ENCODE measurements at regions not wholly inside any gene's neighbourhood (a gene's known extent, or its start where the extent isn't known, plus 50 kb on each side); places are given as distances from the start of the nearest gene placed in this dataset.

DNA sequence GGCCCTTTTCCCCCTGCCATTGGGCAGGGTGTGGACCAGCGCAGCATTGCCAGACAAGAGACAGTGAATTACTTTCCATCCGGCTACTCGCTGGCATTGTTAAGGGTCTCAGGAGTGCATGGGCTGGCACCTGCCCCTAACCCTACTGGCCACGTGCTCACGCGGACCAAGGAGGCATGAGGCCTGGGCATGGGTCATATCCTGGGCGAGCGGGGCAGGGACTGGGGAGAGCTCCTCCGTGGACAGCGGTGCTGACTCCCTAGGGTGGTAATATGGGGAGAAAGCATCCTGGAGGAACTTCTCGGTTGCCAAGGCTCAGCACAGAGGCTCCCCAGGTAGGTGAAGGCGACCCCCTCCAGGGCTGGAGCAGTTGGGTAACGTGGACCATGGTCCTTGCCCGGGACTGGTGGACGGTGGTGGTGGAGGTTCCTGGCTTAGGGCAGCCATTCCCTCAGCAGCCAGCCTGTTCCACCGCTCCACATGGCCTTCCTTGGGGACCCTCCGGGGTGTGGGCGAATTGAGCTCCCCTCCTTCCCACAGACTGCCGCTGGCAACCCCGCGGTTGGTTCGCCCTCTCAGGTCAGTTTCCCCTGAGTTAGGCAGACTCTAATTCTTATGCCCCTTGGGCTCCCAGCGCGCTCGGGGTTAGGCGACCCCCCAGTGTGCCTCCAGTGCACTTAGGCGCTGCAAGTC is 465.1 kb downstream of the SLITRK5 start:
- no peak overlapping the region for H3K4me3 ChIP-seq (ENCODE audit: low read length)
- H3K36me3 ChIP-seq (ENCODE audit: low read depth, low read length): no peaks in the 10 kb centered on the region
- no peaks in the 10 kb centered on the region for H3F3A ChIP-seq (ENCODE audit: low read length, unreplicated experiment)
- H3K27me3 ChIP-seq (ENCODE audit: low read length): no peaks in the 10 kb centered on the region
- no peaks in the 10 kb centered on the region for H3K79me2 ChIP-seq (ENCODE audit: low read length)
- H2AFZ ChIP-seq (ENCODE audit: low read length): no peak overlapping the region
- no peaks in the 10 kb centered on the region for H4K20me1 ChIP-seq (ENCODE audit: low read length)
- intact Hi-C loops (cut with micrococcal nuclease): no loop called here
- H3K9me2 ChIP-seq (replicated peaks; ENCODE audit: low read length): no peaks in the 10 kb centered on the region
- no peaks in the 10 kb centered on the region for H3K9me3 ChIP-seq (ENCODE audit: low read length)
- ChIA-PET CTCF (no interaction called here), POLR2A (ENCODE audit: unreplicated experiment) (no interaction called here)
- ATAC-seq (no peak), DNase-seq (no peak)
- H3K4me2 ChIP-seq (ENCODE audit: low read length): no peak overlapping the region
- no peaks in the 10 kb centered on the region for H3K4me1 ChIP-seq (ENCODE audit: insufficient read depth, low read length)
- H3K9ac ChIP-seq (ENCODE audit: low read length): no peak overlapping the region
- H3K27ac ChIP-seq (ENCODE audit: low read length): no peak overlapping the region
- no peak for TF ChIP-seq EZH2phosphoT487 (IDR thresholded peaks at IDR 0.05; ENCODE audit: borderline replicate concordance, low read length)
- no peak for TF ChIP-seq EZH2 (IDR thresholded peaks at IDR 0.05; ENCODE audit: low read length, unreplicated experiment)
- TF ChIP-seq, protein P1, sequence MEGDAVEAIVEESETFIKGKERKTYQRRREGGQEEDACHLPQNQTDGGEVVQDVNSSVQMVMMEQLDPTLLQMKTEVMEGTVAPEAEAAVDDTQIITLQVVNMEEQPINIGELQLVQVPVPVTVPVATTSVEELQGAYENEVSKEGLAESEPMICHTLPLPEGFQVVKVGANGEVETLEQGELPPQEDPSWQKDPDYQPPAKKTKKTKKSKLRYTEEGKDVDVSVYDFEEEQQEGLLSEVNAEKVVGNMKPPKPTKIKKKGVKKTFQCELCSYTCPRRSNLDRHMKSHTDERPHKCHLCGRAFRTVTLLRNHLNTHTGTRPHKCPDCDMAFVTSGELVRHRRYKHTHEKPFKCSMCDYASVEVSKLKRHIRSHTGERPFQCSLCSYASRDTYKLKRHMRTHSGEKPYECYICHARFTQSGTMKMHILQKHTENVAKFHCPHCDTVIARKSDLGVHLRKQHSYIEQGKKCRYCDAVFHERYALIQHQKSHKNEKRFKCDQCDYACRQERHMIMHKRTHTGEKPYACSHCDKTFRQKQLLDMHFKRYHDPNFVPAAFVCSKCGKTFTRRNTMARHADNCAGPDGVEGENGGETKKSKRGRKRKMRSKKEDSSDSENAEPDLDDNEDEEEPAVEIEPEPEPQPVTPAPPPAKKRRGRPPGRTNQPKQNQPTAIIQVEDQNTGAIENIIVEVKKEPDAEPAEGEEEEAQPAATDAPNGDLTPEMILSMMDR (conservative IDR thresholded peaks at IDR 0.05; ENCODE audit: low read depth, low read length): no peak
- no TSS peak for BruUV-seq (replicated peaks)

DNA sequence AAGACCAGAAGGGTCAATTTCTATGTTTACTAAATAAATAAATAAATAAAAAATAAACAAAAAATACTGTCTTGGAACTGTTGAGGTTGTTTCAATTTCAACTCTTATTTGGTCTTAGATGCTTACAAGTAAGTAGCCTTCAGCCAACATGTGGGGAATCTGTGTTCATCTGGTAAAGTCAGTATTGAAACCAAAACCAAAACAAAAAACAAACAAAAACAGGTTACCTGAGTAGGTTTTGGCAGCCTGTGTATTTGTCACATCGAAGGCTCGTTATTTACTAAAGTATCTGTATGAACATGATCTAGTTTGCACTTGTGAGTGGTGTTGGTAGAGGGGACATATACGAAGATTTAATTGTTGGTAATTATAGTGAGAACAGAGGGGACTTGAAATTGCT is 471.5 kb downstream of the SLITRK5 start:
- intact Hi-C loops (cut with micrococcal nuclease): no loop called here
- Histone ChIP-seq H3K9ac (ENCODE audit: low read length) (no peak overlapping the region), H3K4me3 (ENCODE audit: low read length) (no peak overlapping the region), H3F3A (ENCODE audit: low read length, unreplicated experiment) (no peaks in the 10 kb centered on the region), H3K9me3 (ENCODE audit: low read length) (no peaks in the 10 kb centered on the region), H3K9me2 (replicated peaks; ENCODE audit: low read length) (no peaks in the 10 kb centered on the region), H3K4me2 (ENCODE audit: low read length) (no peak overlapping the region), H3K4me1 (ENCODE audit: insufficient read depth, low read length) (no peaks in the 10 kb centered on the region), H3K27me3 (ENCODE audit: low read length) (no peaks in the 10 kb centered on the region), H3K36me3 (ENCODE audit: low read depth, low read length) (no peaks in the 10 kb centered on the region), H4K20me1 (ENCODE audit: low read length) (no peaks in the 10 kb centered on the region), H2AFZ (ENCODE audit: low read length) (no peak overlapping the region), H3K79me2 (ENCODE audit: low read length) (no peaks in the 10 kb centered on the region), H3K27ac (ENCODE audit: low read length) (no peak overlapping the region)
- CTCF ChIA-PET: no interaction called here
- no peak for TF ChIP-seq EZH2phosphoT487 (IDR thresholded peaks at IDR 0.05; ENCODE audit: borderline replicate concordance, low read length)
- no peak for TF ChIP-seq EZH2 (IDR thresholded peaks at IDR 0.05; ENCODE audit: low read length, unreplicated experiment)
- TF ChIP-seq, protein P1 (conservative IDR thresholded peaks at IDR 0.05; ENCODE audit: low read depth, low read length): no peak
- DNase-seq: no peak
- POLR2A ChIA-PET (ENCODE audit: unreplicated experiment): no interaction called here
- ATAC-seq: no peak
- no TSS peak for BruUV-seq (replicated peaks)

- ChIA-PET CTCF (no interaction called here), POLR2A (ENCODE audit: unreplicated experiment) (no interaction called here)
- Histone ChIP-seq H3K9me3 (ENCODE audit: low read length) (no peaks in the 10 kb centered on the region), H3K9ac (ENCODE audit: low read length) (no peak overlapping the region), H4K20me1 (ENCODE audit: low read length) (no peaks in the 10 kb centered on the region), H3K9me2 (replicated peaks; ENCODE audit: low read length) (no peaks in the 10 kb centered on the region), H3K4me1 (ENCODE audit: insufficient read depth, low read length) (no peaks in the 10 kb centered on the region), H3K4me3 (ENCODE audit: low read length) (no peak overlapping the region), H3K4me2 (ENCODE audit: low read length) (no peak overlapping the region), H2AFZ (ENCODE audit: low read length) (no peak overlapping the region), H3K27ac (ENCODE audit: low read length) (no peak overlapping the region), H3F3A (ENCODE audit: low read length, unreplicated experiment) (no peaks in the 10 kb centered on the region), H3K79me2 (ENCODE audit: low read length) (no peaks in the 10 kb centered on the region), H3K36me3 (ENCODE audit: low read depth, low read length) (no peaks in the 10 kb centered on the region), H3K27me3 (ENCODE audit: low read length) (no peaks in the 10 kb centered on the region)
- TF ChIP-seq EZH2 (IDR thresholded peaks at IDR 0.05; ENCODE audit: low read length, unreplicated experiment) (no peak), EZH2phosphoT487 (IDR thresholded peaks at IDR 0.05; ENCODE audit: borderline replicate concordance, low read length) (no peak)
- TF ChIP-seq, protein P1 (conservative IDR thresholded peaks at IDR 0.05; ENCODE audit: low read depth, low read length): no peak
- no peak for DNase-seq
- no TSS peak for BruUV-seq (replicated peaks)
- intact Hi-C loops (cut with micrococcal nuclease): no loop called here
- ATAC-seq: no peak
These were observed 473.4 kb downstream of the SLITRK5 start for GRCh38 chr13:88144580-88144979.
